ENCODE measurements at regions not wholly inside any gene's neighbourhood (a gene's known extent, or its start where the extent isn't known, plus 50 kb on each side); places are given as distances from the start of the nearest gene placed in this dataset.
"Not testable (repeated sequence)": the region's sequence is repeated elsewhere in the genome, so short reads cannot be mapped to it uniquely, and the experiment has no call there.

DNA sequence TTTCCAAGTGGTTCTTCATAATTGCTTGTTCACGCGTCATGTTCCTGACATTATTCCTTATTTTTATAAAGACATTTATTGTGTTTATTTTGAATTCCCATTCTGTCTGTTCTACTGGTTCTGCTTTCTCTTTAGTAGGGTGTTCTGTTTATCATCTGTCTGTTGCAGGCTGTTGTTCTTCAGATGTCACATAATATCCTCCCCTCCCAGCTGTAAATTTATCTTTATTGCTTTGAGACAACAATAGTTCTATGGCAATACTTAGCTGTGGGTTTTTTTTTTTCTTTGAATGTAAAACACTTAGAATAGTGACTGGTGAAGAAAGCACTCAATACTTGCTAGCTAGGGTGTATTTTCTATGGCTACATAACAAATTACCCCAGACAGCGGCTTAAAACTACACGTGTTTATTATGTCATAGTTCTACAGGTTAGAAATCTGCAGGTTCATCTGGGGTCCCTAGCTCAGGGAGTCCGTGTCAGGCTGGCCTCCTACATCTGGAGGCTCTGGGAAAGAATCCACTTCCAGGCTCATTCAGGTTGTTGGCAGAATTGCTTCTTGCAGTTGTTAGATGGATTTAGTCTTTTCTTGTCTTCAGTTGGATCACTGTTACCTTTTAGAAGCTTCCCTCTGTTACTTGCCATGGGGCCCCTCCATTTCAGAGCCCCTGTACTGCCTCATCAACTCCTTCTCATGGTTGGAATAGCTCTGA lies 63.4 kb upstream of the ENPEP start:
- H3K27ac ChIP-seq, result no peak overlapping the region
- DNase-seq, result no peak
- H3K4me3 ChIP-seq (ENCODE audit: low read depth, low read length), result no peak overlapping the region
- peaks cover 2% of the 10 kb centered on the region for H3K27me3 ChIP-seq (ENCODE audit: insufficient read depth, low read depth, severe bottlenecking)
- H3K36me3 ChIP-seq, result no peaks in the 10 kb centered on the region
- TF ChIP-seq, protein P1, sequence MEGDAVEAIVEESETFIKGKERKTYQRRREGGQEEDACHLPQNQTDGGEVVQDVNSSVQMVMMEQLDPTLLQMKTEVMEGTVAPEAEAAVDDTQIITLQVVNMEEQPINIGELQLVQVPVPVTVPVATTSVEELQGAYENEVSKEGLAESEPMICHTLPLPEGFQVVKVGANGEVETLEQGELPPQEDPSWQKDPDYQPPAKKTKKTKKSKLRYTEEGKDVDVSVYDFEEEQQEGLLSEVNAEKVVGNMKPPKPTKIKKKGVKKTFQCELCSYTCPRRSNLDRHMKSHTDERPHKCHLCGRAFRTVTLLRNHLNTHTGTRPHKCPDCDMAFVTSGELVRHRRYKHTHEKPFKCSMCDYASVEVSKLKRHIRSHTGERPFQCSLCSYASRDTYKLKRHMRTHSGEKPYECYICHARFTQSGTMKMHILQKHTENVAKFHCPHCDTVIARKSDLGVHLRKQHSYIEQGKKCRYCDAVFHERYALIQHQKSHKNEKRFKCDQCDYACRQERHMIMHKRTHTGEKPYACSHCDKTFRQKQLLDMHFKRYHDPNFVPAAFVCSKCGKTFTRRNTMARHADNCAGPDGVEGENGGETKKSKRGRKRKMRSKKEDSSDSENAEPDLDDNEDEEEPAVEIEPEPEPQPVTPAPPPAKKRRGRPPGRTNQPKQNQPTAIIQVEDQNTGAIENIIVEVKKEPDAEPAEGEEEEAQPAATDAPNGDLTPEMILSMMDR (IDR thresholded peaks at IDR 0.05; ENCODE audit: low read depth, low read length), result no peak
- peaks cover 6% of the 10 kb centered on the region for H3K9me3 ChIP-seq (ENCODE audit: severe bottlenecking)

DNA sequence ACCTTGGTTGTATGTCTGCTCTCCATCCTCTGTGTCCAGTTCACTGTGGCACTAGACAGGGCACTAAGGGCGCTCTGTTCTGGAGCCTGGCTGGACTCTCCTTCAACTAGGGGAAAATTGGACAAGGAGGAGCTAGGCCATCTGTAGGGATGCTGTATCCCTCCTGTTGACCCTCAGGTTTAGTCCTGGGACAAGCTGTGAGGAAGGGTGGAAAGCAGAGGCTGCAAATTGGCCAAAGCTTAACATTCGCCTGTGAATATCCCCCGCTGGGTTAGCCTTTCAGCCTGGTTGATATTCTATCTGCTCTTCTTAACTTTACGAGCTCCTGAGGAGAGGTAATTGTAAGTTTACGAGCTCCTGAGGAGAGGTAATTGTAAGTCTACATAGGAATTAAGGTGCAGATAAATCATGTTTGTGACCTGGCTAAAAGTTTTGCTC lies 64.4 kb upstream of the ENPEP start:
- H3K4me3 ChIP-seq (ENCODE audit: low read depth, low read length), result no peak overlapping the region
- H3K9me3 ChIP-seq (ENCODE audit: severe bottlenecking), result peaks cover 6% of the 10 kb centered on the region
- H3K36me3 ChIP-seq, result no peaks in the 10 kb centered on the region
- H3K27me3 ChIP-seq (ENCODE audit: insufficient read depth, low read depth, severe bottlenecking), result peaks cover 2% of the 10 kb centered on the region
- no peak for DNase-seq
- TF ChIP-seq, protein P1 (IDR thresholded peaks at IDR 0.05; ENCODE audit: low read depth, low read length), result no peak
- no peak overlapping the region for H3K27ac ChIP-seq

DNA sequence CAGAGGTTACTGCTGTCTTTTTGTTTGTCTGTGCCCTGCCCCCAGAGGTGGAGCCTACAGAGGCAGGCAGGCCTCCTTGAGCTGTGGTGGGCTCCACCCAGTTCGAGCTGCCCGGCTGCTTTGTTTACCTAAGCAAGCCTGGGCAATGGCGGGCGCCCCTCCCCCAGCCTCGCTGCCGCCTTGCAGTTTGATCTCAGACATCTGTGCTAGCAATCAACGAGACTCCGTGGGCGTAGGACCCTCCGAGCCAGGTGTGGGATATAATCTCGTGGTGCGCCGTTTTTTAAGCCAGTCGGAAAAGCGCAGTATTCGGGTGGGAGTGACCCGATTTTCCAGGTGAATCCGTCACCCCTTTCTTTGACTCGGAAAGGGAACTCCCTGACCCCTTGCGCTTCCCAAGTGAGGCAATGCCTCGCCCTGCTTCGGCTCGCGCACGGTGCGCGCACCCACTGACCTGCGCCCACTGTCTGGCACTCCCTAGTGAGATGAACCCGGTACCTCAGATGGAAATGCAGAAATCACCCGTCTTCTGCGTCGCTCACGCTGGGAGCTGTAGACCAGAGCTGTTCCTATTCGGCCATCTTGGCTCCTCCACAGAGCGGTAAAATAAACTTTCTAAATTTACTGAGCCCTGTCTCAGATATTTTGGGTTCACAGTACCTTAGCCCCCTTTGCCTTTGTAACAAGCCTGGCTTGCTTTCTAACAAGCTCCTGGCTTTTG lies 64.9 kb upstream of the ENPEP start:
- DNase-seq; H3K27ac ChIP-seq; H3K4me3 ChIP-seq (ENCODE audit: low read depth, low read length): not testable (repeated sequence)

DNA sequence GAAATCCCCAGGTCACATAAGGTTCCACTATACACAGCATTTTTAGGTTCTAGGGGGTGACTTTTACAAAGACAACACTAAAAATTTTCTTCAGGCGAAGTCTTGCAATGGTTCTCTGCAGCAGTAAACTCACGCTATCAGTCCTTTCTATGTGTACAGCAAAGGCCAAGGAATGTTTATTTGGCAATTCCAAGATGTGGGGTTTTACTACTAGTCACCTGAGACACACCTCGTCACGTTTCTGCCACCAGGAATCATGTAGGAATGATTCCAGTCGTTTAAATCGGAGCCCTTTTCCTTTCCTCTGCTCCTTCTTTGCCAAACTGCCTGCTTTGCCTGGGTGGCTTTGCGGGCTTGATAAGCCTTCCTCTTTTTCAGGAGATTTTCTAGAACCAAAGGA lies 75.9 kb upstream of the ENPEP start:
- no peak overlapping the region for H3K4me3 ChIP-seq (ENCODE audit: low read depth, low read length)
- H3K27me3 ChIP-seq (ENCODE audit: insufficient read depth, low read depth, severe bottlenecking), result peaks cover 24% of the 10 kb centered on the region
- no peaks in the 10 kb centered on the region for H3K36me3 ChIP-seq
- H3K27ac ChIP-seq, result no peak overlapping the region
- DNase-seq, result no peak
- H3K9me3 ChIP-seq (ENCODE audit: severe bottlenecking), result no peaks in the 10 kb centered on the region
- TF ChIP-seq, protein P1 (IDR thresholded peaks at IDR 0.05; ENCODE audit: low read depth, low read length), result no peak

More for the DNA sequence above, 64.9 kb upstream of the ENPEP start:
- H3K27me3 ChIP-seq (ENCODE audit: insufficient read depth, low read depth, severe bottlenecking); H3K9me3 ChIP-seq (ENCODE audit: severe bottlenecking); H3K36me3 ChIP-seq: not testable (repeated sequence)

DNA sequence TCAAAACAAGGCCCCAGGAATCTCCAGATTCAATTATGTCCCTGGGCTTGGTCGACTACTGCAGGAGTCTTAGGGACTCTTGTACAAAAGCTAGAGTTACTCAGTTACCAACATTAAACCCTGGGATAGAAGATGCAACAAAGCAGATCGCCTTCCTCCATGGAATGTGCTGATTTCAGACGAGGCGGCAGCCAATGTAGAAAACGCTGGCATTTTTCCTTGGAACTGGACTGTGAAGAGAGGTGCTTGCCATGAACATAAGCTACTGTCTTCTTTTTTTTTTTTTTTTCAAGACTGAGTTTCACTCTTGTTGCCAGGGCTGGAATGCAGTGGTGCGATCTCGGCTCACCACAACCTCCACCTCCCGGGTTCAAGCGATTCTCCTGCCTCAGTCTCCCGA lies 76.9 kb upstream of the ENPEP start:
- H3K9me3 ChIP-seq (ENCODE audit: severe bottlenecking); DNase-seq; H3K27ac ChIP-seq; H3K36me3 ChIP-seq; H3K4me3 ChIP-seq (ENCODE audit: low read depth, low read length): not testable (repeated sequence)
- H3K27me3 ChIP-seq (ENCODE audit: insufficient read depth, low read depth, severe bottlenecking), result peaks cover 23% of the 10 kb centered on the region

DNA sequence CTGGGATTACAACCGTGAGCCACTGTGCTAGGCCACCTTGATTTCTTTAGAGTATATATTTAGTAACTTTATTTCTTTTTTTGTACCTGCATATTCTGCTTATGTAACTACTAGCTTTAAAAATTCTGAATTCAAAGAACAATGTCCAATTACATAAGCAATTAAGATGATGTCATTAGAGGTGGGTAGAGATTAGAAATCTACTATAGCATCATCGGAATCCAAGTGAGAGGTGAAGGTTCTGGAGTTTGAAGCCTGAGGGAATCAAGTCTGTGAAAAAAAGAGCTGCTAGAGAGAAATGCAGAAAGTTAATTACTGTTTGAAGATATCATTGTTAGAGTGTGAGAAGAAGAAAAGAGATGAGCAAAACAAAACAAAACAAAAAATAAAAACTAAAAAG lies 79.0 kb upstream of the ENPEP start:
- no peak overlapping the region for H3K4me3 ChIP-seq (ENCODE audit: low read depth, low read length)
- H3K36me3 ChIP-seq, result no peaks in the 10 kb centered on the region
- TF ChIP-seq, protein P1 (IDR thresholded peaks at IDR 0.05; ENCODE audit: low read depth, low read length), result no peak
- H3K9me3 ChIP-seq (ENCODE audit: severe bottlenecking), result no peaks in the 10 kb centered on the region
- no peak for DNase-seq
- no peak overlapping the region for H3K27ac ChIP-seq
- H3K27me3 ChIP-seq (ENCODE audit: insufficient read depth, low read depth, severe bottlenecking), result peaks cover 7% of the 10 kb centered on the region
